ENCODE measurements at regions not wholly inside any gene's neighbourhood (a gene's known extent, or its start where the extent isn't known, plus 50 kb on each side); places are given as distances from the start of the nearest gene placed in this dataset.

DNA sequence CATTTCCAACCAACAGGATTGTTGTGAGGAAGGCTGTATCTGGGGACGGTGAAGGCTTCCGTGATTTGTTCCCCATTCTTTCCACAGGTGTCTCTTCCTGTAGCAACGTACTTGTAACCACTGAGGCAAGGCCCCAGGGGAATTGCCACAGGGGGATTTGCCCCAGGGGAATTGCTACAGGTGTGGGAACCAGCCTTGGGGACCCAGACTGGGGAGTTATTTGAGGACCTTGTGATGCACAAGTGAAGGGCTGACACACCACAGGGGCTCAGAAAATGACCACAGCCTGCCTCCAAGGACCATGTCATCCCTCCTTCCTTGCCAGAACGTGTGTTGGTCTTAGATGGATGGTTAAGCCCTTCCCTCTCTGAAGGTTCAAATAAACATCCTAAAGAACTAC, 131.4 kb upstream of the RGS6 start:
- Mint-ChIP-seq H3K27ac (no peak overlapping the region), H3K36me3 (ENCODE audit: low read depth) (no peaks in the 10 kb centered on the region), H3K4me1 (peaks cover 16% of the 10 kb centered on the region; the same call in 2 of the 3 replicates), H3K9me3 (no peaks in the 10 kb centered on the region), H3K4me3 (no peak overlapping the region), H3K27me3 (ENCODE audit: insufficient read depth, low read depth, poor library complexity) (peaks cover 2% of the 10 kb centered on the region)
- H3K4me3 ChIP-seq = no peak overlapping the region
- no peaks in the 10 kb centered on the region for H3K36me3 ChIP-seq (ENCODE audit: insufficient read depth)
- TF ChIP-seq JUNB (IDR thresholded peaks at IDR 0.05; ENCODE audit: unreplicated experiment) (no peak), CREB1 (CRISPR knock-in tag; IDR thresholded peaks at IDR 0.05; ENCODE audit: low read depth) (no peak), NANOG (IDR thresholded peaks at IDR 0.05; ENCODE audit: borderline replicate concordance) (no peak), ZNF114 (CRISPR knock-in tag; IDR thresholded peaks at IDR 0.05) (no peak), POLR2AphosphoS5 (IDR thresholded peaks at IDR 0.05; ENCODE audit: low read depth) (no peak), ETS1 (IDR thresholded peaks at IDR 0.05) (no peak), ZNF462 (CRISPR knock-in tag; IDR thresholded peaks at IDR 0.05) (no peak), REST (IDR thresholded peaks at IDR 0.05; ENCODE audit: unreplicated experiment) (no peak), EZH2 (IDR thresholded peaks at IDR 0.05; ENCODE audit: low read depth, unreplicated experiment) (no peak), EZH2phosphoT487 (IDR thresholded peaks at IDR 0.05; ENCODE audit: unreplicated experiment) (no peak), ZNF331 (CRISPR knock-in tag; IDR thresholded peaks at IDR 0.05; ENCODE audit: low read depth) (no peak), STAT1 (IDR thresholded peaks at IDR 0.05; ENCODE audit: unreplicated experiment) (no peak)
- TF ChIP-seq, protein P1, sequence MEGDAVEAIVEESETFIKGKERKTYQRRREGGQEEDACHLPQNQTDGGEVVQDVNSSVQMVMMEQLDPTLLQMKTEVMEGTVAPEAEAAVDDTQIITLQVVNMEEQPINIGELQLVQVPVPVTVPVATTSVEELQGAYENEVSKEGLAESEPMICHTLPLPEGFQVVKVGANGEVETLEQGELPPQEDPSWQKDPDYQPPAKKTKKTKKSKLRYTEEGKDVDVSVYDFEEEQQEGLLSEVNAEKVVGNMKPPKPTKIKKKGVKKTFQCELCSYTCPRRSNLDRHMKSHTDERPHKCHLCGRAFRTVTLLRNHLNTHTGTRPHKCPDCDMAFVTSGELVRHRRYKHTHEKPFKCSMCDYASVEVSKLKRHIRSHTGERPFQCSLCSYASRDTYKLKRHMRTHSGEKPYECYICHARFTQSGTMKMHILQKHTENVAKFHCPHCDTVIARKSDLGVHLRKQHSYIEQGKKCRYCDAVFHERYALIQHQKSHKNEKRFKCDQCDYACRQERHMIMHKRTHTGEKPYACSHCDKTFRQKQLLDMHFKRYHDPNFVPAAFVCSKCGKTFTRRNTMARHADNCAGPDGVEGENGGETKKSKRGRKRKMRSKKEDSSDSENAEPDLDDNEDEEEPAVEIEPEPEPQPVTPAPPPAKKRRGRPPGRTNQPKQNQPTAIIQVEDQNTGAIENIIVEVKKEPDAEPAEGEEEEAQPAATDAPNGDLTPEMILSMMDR (conservative IDR thresholded peaks at IDR 0.05; ENCODE audit: low read depth in 2 of 2) = no peak
- H3K27ac ChIP-seq (ENCODE audit: low read depth) = no peak overlapping the region
- no peaks in the 10 kb centered on the region for H3F3A ChIP-seq (replicated peaks; ENCODE audit: low read depth)
- H4K20me1 ChIP-seq (replicated peaks; ENCODE audit: insufficient read depth) = no peaks in the 10 kb centered on the region
- H2AFZ ChIP-seq = no peak overlapping the region
- H3K27me3 ChIP-seq (ENCODE audit: insufficient read depth) = no peaks in the 10 kb centered on the region
- H3K79me2 ChIP-seq (replicated peaks; ENCODE audit: insufficient read depth) = no peaks in the 10 kb centered on the region
- H3K9me2 ChIP-seq (ENCODE audit: insufficient read depth) = no peaks in the 10 kb centered on the region
- ATAC-seq (no peak), DNase-seq (ENCODE audit: low spot score) (no peak)
- H3K4me1 ChIP-seq (ENCODE audit: insufficient read depth) = no peaks in the 10 kb centered on the region
- no peak overlapping the region for H3K4me2 ChIP-seq

Measured in GM23338 (cell line).